Liver (tissue), 8 donors: ENCODE measurements at regions not wholly inside any gene's neighbourhood (a gene's known extent, or its start where the extent isn't known, plus 50 kb on each side); places are given as distances from the start of the nearest gene placed in this dataset.

Source experiments
- DNase-seq: peaks from one replicate; pipeline ENCODE4 v3.0.0-alpha.2; 2017; ENCODE audit warnings: low spot score
- H3K27ac ChIP-seq, 2 donors: one replicate each; pipeline ENCODE4 v1.7.0; 2013; ENCODE audit warnings: inconsistent platforms in 2 of 2, low read length in 2 of 2, control low read depth in 1 of 2, low read depth in 1 of 2, mild to moderate bottlenecking in 1 of 2
- H3K27me3 ChIP-seq, 4 donors: one replicate each; pipeline versions ENCODE4 v1.6.1 to v1.7.0; 2013; ENCODE audit warnings: low read length in 3 of 4, inconsistent platforms in 1 of 4, mild to moderate bottlenecking in 1 of 4, moderate library complexity in 1 of 4; ENCODE audit not compliant: control insufficient read depth in 4 of 4, insufficient read depth in 4 of 4
- H3K36me3 ChIP-seq, 4 donors: one replicate each; pipeline versions ENCODE4 v1.6.1 to v1.7.0; 2013; ENCODE audit warnings: low read length in 3 of 4, mild to moderate bottlenecking in 3 of 4, low read depth in 1 of 4, moderate library complexity in 1 of 4; ENCODE audit not compliant: control insufficient read depth in 4 of 4, insufficient read depth in 3 of 4
- H3K4me1 ChIP-seq, 4 donors: one replicate each; pipeline versions ENCODE4 v1.6.1 to v1.7.0; 2013; ENCODE audit warnings: low read length in 3 of 4, mild to moderate bottlenecking in 3 of 4, moderate library complexity in 1 of 4; ENCODE audit not compliant: control insufficient read depth in 4 of 4, insufficient read depth in 4 of 4
- H3K4me3 ChIP-seq, 3 donors: one replicate each; pipeline versions ENCODE4 v1.6.1 to v1.7.0; 2013; ENCODE audit warnings: low read length in 3 of 3, control low read depth in 1 of 3, low read depth in 1 of 3, mild to moderate bottlenecking in 1 of 3
- H3K9ac ChIP-seq, 2 donors: one replicate each; pipeline ENCODE4 v1.7.0; 2013; ENCODE audit warnings: low read length in 2 of 2, mild to moderate bottlenecking in 2 of 2, moderate library complexity in 2 of 2, control low read depth in 1 of 2, low read depth in 1 of 2
- H3K9me3 ChIP-seq, 4 donors: one replicate each; pipeline versions ENCODE4 v1.6.1 to v1.7.0; 2013; ENCODE audit warnings: low read length in 3 of 4; ENCODE audit not compliant: control insufficient read depth in 4 of 4
- ATF3 ChIP-seq: IDR thresholded peaks from 2 replicates; pipeline ENCODE4 v1.6.1; 2016; ENCODE audit warnings: antibody characterized with exemption
- CTCF ChIP-seq: fragments of 150-350 bp; IDR thresholded peaks from 2 replicates; pipeline ENCODE4 v1.5.1; 2017; ENCODE audit warnings: improper control_type of control experiment, low read depth, low read length; ENCODE audit not compliant: missing input control
- EGR1 ChIP-seq, 2 donors: IDR thresholded peaks; 2 replicates each; pipeline ENCODE4 v1.6.1; 2016 to 2018; ENCODE audit warnings: antibody characterized with exemption in 2 of 2, low read depth in 2 of 2
- FOXA1 ChIP-seq: IDR thresholded peaks from 2 replicates; pipeline ENCODE4 v1.6.1; 2016; ENCODE audit warnings: antibody characterized with exemption
- FOXA2 ChIP-seq: IDR thresholded peaks from 2 replicates; pipeline ENCODE4 v1.6.1; 2016; ENCODE audit warnings: antibody characterized with exemption
- GABPA ChIP-seq, 2 donors: IDR thresholded peaks in 1 of 2; conservative IDR thresholded peaks in 1 of 2; 2 replicates each; pipeline ENCODE4 v1.6.1; 2016; ENCODE audit warnings: antibody characterized with exemption in 2 of 2, mild to moderate bottlenecking in 1 of 2, moderate library complexity in 1 of 2
- HNF4A ChIP-seq, 2 donors: conservative IDR thresholded peaks; 2 replicates each; pipeline ENCODE4 v1.6.1; 2016; ENCODE audit warnings: antibody characterized with exemption in 2 of 2, mild to moderate bottlenecking in 2 of 2
- HNF4G ChIP-seq: IDR thresholded peaks from 2 replicates; pipeline ENCODE4 v1.6.1; 2016; ENCODE audit warnings: antibody characterized with exemption
- JUND ChIP-seq, 2 donors: IDR thresholded peaks; 2 replicates each; pipeline ENCODE4 v1.6.1; 2016; ENCODE audit warnings: antibody characterized with exemption in 2 of 2
- MAX ChIP-seq: IDR thresholded peaks from 2 replicates; pipeline ENCODE4 v1.6.1; 2016; ENCODE audit warnings: antibody characterized with exemption
- NR2F2 ChIP-seq: IDR thresholded peaks from 2 replicates; pipeline ENCODE4 v1.6.1; 2016; ENCODE audit warnings: antibody characterized with exemption
- RAD21 ChIP-seq, 2 donors: IDR thresholded peaks; 2 replicates each; pipeline ENCODE4 v1.6.1; 2016; ENCODE audit warnings: antibody characterized with exemption in 2 of 2, mild to moderate bottlenecking in 2 of 2
- REST ChIP-seq: IDR thresholded peaks from 2 replicates; pipeline ENCODE4 v1.6.1; 2016; ENCODE audit warnings: antibody characterized with exemption, mild to moderate bottlenecking
- RXRA ChIP-seq, 2 donors: IDR thresholded peaks; 2 replicates each; pipeline ENCODE4 v1.6.1; 2017 to 2018; ENCODE audit warnings: antibody characterized with exemption in 2 of 2, mild to moderate bottlenecking in 1 of 2
- SP1 ChIP-seq: IDR thresholded peaks from 2 replicates; pipeline ENCODE4 v1.6.1; 2018; ENCODE audit warnings: antibody characterized with exemption, mild to moderate bottlenecking
- TAF1 ChIP-seq: conservative IDR thresholded peaks from 2 replicates; pipeline ENCODE4 v1.6.1; 2016; ENCODE audit warnings: antibody characterized with exemption, mild to moderate bottlenecking
- YY1 ChIP-seq: IDR thresholded peaks from 2 replicates; pipeline ENCODE4 v1.6.1; 2016; ENCODE audit warnings: antibody characterized with exemption, mild to moderate bottlenecking
- ZBTB33 ChIP-seq: IDR thresholded peaks from 2 replicates; pipeline ENCODE4 v1.6.1; 2016; ENCODE audit warnings: antibody characterized with exemption
- WGBS: extraction: QIAGEN DNeasy Blood & Tissue Kit; methylation state at CpG from one replicate; pipeline ENCODE4 v1.1.7; 2013; 5-methylcytosine and 5-hydroxymethylcytosine counted together
- donor health status: healthy.
- donor health status: healthy.
- donor health status: healthy.
- donor health status: healthy.
- donor health status: healthy.

GRCh38 chr1:163845279-163845678, 523.5 kb downstream of the NUF2 start (continued):
- TF ChIP-seq CTCF (no peak), RAD21 (IDR thresholded peaks at IDR 0.05) (no peak)

GRCh38 chr1:163863731-163864130, 542.0 kb downstream of the NUF2 start:
- H3K27me3 ChIP-seq: no peaks in the 10 kb centered on the region
- H3K4me3 ChIP-seq: no peak overlapping the region
- no peak for TF ChIP-seq MAX
- TF ChIP-seq REST: no peak
- no peak for TF ChIP-seq FOXA2
- TF ChIP-seq TAF1: no peak
- TF ChIP-seq ZBTB33: no peak
- no peak for TF ChIP-seq SP1
- no peak for TF ChIP-seq JUND (IDR thresholded peaks at IDR 0.05)
- no peak for TF ChIP-seq NR2F2
- TF ChIP-seq RXRA (IDR thresholded peaks at IDR 0.05): no peak
- no peaks in the 10 kb centered on the region for H3K4me1 ChIP-seq
- DNase-seq: no peak
- H3K36me3 ChIP-seq: no peaks in the 10 kb centered on the region
- no peak overlapping the region for H3K27ac ChIP-seq
- H3K9ac ChIP-seq: no peak overlapping the region
- WGBS: 84% methylated on average over 6 of the region's 6 CpGs
- peaks cover 0 to under 1% (median 0%) of the 10 kb centered on the region in 4 donors for H3K9me3 ChIP-seq

GRCh38 chr1:163864207-163864606, 542.5 kb downstream of the NUF2 start:
- DNase-seq: no peak
- no peaks in the 10 kb centered on the region for H3K4me1 ChIP-seq
- peaks cover 0 to 2% (median 0%) of the 10 kb centered on the region in 4 donors for H3K9me3 ChIP-seq
- WGBS: 74% methylated on average over 1 of the region's 1 CpG
- no peak overlapping the region for H3K27ac ChIP-seq
- peaks cover 0 to 2% (median 0%) of the 10 kb centered on the region in 4 donors for H3K27me3 ChIP-seq
- H3K9ac ChIP-seq: no peak overlapping the region
- H3K4me3 ChIP-seq: no peak overlapping the region
- H3K36me3 ChIP-seq: no peaks in the 10 kb centered on the region
- TF ChIP-seq RXRA (IDR thresholded peaks at IDR 0.05) (no peak), RAD21 (IDR thresholded peaks at IDR 0.05) (no peak), REST (no peak), NR2F2 (no peak), GABPA (IDR thresholded peaks at IDR 0.05 in 1 of 2, conservative IDR thresholded peaks at IDR 0.05 in 1 of 2) (no peak), HNF4G (no peak), ATF3 (no peak), ZBTB33 (no peak), FOXA1 (no peak), TAF1 (no peak), HNF4A (conservative IDR thresholded peaks at IDR 0.05) (no peak), EGR1 (IDR thresholded peaks at IDR 0.05; ENCODE audit: low read depth in 2 of 2) (no peak), JUND (IDR thresholded peaks at IDR 0.05) (no peak), SP1 (no peak), YY1 (no peak), FOXA2 (no peak)
